PFSK-1 (cell line): ENCODE measurements at regions not wholly inside any gene's neighbourhood (a gene's known extent, or its start where the extent isn't known, plus 50 kb on each side); places are given as distances from the start of the nearest gene placed in this dataset.

Source experiments
- POLR2AphosphoS5 ChIP-seq: IDR thresholded peaks from 2 replicates; pipeline ENCODE4 v1.6.1; 2012; ENCODE audit warnings: low read depth, mild to moderate bottlenecking, control low read depth, low read length, moderate library complexity
- REST ChIP-seq, 2 experiments: IDR thresholded peaks; 2 replicates each; pipeline versions ENCODE4 v1.6.1 to v1.8.0; 2011 to 2012; ENCODE audit warnings: low read depth in 2 of 2, low read length in 2 of 2, control low read depth in 1 of 2, inconsistent platforms in 1 of 2, mild to moderate bottlenecking in 1 of 2, moderate library complexity in 1 of 2; ENCODE audit not compliant: insufficient read depth in 1 of 2
- SIN3A ChIP-seq: IDR thresholded peaks from 2 replicates; pipeline ENCODE4 v1.6.1; 2012; ENCODE audit warnings: mild to moderate bottlenecking, low read length, moderate library complexity, borderline replicate concordance; ENCODE audit not compliant: insufficient read depth
- TAF1 ChIP-seq: IDR thresholded peaks from 2 replicates; pipeline ENCODE4 v1.6.1; 2012; ENCODE audit warnings: low read length, control low read depth, borderline replicate concordance; ENCODE audit not compliant: insufficient read depth

- TF ChIP-seq REST (IDR thresholded peaks at IDR 0.05; ENCODE audit: insufficient read depth in 1 of 2, low read depth in 2 of 2, low read length in 2 of 2) = no peak
- TF ChIP-seq TAF1 = no peak
- TF ChIP-seq POLR2AphosphoS5 = no peak
- TF ChIP-seq SIN3A = no peak
These were observed 170.1 kb downstream of the GADD45G start for GRCh38 chr9:89774858-89775370.
